Epithelial cell of esophagus (primary cell): ENCODE measurements at regions not wholly inside any gene's neighbourhood (a gene's known extent, or its start where the extent isn't known, plus 50 kb on each side); places are given as distances from the start of the nearest gene placed in this dataset.

ENCODE experiments used
- DNase-seq: peaks from one replicate; pipeline ENCODE4 v3.0.0; 2010; ENCODE audit warnings: low read depth
- H3K4me3 ChIP-seq: 2 replicates; pipeline ENCODE4 v1.5.1; 2011; ENCODE audit warnings: mild to moderate bottlenecking, low read length, control low read depth
- TF ChIP-seq, protein P1 (sequence below): IDR thresholded peaks from 2 replicates; pipeline ENCODE4 v1.5.1; 2011; ENCODE audit warnings: low read depth, mild to moderate bottlenecking, low read length, control low read depth, inconsistent platforms; ENCODE audit not compliant: insufficient read depth; ENCODE audit errors: missing control alignments

GRCh38 chr13:85528491-85529217, 270.6 kb downstream of the SLITRK6 start:
- no peak overlapping the region for H3K4me3 ChIP-seq
- TF ChIP-seq, protein P1, sequence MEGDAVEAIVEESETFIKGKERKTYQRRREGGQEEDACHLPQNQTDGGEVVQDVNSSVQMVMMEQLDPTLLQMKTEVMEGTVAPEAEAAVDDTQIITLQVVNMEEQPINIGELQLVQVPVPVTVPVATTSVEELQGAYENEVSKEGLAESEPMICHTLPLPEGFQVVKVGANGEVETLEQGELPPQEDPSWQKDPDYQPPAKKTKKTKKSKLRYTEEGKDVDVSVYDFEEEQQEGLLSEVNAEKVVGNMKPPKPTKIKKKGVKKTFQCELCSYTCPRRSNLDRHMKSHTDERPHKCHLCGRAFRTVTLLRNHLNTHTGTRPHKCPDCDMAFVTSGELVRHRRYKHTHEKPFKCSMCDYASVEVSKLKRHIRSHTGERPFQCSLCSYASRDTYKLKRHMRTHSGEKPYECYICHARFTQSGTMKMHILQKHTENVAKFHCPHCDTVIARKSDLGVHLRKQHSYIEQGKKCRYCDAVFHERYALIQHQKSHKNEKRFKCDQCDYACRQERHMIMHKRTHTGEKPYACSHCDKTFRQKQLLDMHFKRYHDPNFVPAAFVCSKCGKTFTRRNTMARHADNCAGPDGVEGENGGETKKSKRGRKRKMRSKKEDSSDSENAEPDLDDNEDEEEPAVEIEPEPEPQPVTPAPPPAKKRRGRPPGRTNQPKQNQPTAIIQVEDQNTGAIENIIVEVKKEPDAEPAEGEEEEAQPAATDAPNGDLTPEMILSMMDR: no peak
- DNase-seq: peak; percentile 23

GRCh38 chr13:85527316-85527715, 271.9 kb downstream of the SLITRK6 start:
- DNase-seq: no peak
- H3K4me3 ChIP-seq: no peak overlapping the region
- TF ChIP-seq, protein P1: no peak

- DNase-seq: no peak
- no peak overlapping the region for H3K4me3 ChIP-seq
- TF ChIP-seq, protein P1: no peak
Observed at GRCh38 chr13:85525411-85525810, 273.8 kb downstream of the SLITRK6 start.

DNA sequence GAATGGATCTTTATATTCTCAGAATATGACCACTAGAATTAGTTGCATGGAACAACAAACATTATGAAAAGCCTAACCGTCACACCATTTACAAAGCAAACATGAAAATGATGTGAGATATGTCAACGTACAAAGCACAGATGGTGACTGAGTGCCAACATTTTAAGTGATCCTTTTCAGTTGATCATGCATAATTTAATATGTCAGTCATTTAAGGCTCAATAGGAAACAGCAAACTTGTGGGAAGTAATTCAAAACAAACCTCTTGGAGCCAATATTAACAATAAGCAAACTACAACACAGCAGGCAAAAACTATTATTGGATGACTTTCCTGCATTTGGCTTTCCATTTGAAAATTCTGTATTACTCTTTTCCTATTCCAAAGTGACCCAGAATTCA, 277.6 kb downstream of the SLITRK6 start:
- TF ChIP-seq, protein P1: no peak
- H3K4me3 ChIP-seq: no peak overlapping the region
- no peak for DNase-seq

GRCh38 chr13:85520445-85520844, 278.8 kb downstream of the SLITRK6 start:
- DNase-seq: peak; percentile 34
- no peak overlapping the region for H3K4me3 ChIP-seq
- TF ChIP-seq, protein P1: no peak

DNA sequence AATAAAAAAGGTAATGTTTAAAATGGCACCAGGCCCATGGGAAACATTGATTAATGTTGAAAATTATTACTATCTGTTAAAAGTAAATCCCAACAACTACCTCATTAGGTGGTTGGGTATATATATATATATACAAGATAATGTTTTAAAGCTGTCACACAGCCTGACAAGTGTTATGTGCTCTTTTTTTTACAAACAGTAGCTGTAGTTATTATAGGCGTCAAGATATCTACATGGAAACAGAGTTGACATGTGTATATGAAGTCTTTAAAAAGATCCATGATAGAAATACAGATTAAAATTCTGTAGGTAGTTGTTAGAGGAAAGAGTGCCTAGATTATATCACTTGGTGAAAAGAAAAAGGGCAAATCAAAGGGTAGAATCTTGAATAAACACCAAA, 279.9 kb downstream of the SLITRK6 start:
- no peak overlapping the region for H3K4me3 ChIP-seq
- no peak for DNase-seq
- TF ChIP-seq, protein P1: no peak

DNA sequence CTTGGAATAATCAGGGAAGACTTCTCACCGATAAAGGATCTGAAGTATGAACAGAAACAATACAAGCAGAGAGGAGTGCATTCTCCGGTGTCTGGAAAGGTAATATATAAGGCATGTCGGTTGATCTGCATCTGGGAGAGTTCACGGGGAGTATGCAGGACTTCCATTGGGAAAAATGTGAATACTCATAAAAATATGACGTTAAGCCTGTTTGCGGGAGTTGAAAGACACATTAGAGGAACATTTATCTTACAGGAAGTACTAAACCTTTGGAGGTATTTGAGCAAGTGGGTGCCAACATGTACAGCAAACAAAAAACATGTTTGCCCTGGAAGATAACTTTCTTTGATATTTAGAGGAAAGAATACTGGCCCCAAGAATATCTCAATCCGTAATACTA, 286.8 kb downstream of the SLITRK6 start:
- TF ChIP-seq, protein P1: no peak
- DNase-seq: peak; percentile 11

More for the DNA sequence above, 286.8 kb downstream of the SLITRK6 start:
- H3K4me3 ChIP-seq: no peak overlapping the region
